HepG2 (cell line): ENCODE measurements at regions not wholly inside any gene's neighbourhood (a gene's known extent, or its start where the extent isn't known, plus 50 kb on each side); places are given as distances from the start of the nearest gene placed in this dataset.
"Not testable (repeated sequence)": the region's sequence is repeated elsewhere in the genome, so short reads cannot be mapped to it uniquely, and the experiment has no call there.

ENCODE experiments used
- ATAC-seq: fragments of 200-7000 bp; cut with Tn5 transposase; 3 replicates; pipeline ENCODE4 v1.9.1; 2020; ENCODE audit warnings: mild to moderate bottlenecking, moderate library complexity
- BruUV-seq: library from RNA; stranded (reverse); fragments of 400-500 nt; replicated peaks from 2 replicates; lab custom pipeline; 2021; lab: Mats Ljungman, UMichigan
- CTCF ChIA-PET: fragments of 300-600 bp; formaldehyde crosslinking; extraction: SDS; loops from one replicate; lab custom pipeline; 2021; ENCODE audit warnings: low total read pairs, inconsistent platforms, low intra/inter-chr PET ratio; lab: Yijun Ruan, JAX
- POLR2A ChIA-PET: fragments of 350-600 bp; sonication (Branson Sonifier 250); formaldehyde crosslinking; loops from one replicate; lab custom pipeline; 2020; ENCODE audit warnings: antibody characterized with exemption, inconsistent platforms; lab: Yijun Ruan, JAX
- DNase-seq: peaks from one replicate; pipeline ENCODE4 v3.0.0-alpha.2; 2015; ENCODE audit warnings: low spot score
- FAIRE-seq: peaks from 3 replicates; lab custom pipeline; 2011; peaks lifted over from hg19 to GRCh38; lab: Jason Lieb, UNC
- H2AFZ ChIP-seq: one replicate; pipeline ENCODE4 v1.6.1; 2011; ENCODE audit warnings: low read length, inconsistent platforms
- H3K27ac ChIP-seq: fragments of 300-600 bp; 3 replicates; pipeline ENCODE4 v1.8.0; 2011; ENCODE audit warnings: mixed run types, mild to moderate bottlenecking, mixed read lengths, low read length, inconsistent platforms; ENCODE audit not compliant: insufficient read depth; ENCODE audit errors: extremely low read length
- H3K27me3 ChIP-seq, 2 experiments: fragments of 200-600 bp in 1 of 2; 2 replicates in 1 of 2; 3 replicates in 1 of 2; pipeline versions ENCODE4 v1.6.0 to v1.8.0; 2011; ENCODE audit warnings: low read length in 2 of 2, mild to moderate bottlenecking in 2 of 2, moderate library complexity in 2 of 2, inconsistent platforms in 1 of 2; ENCODE audit not compliant: insufficient read depth in 2 of 2, control insufficient read depth in 1 of 2
- H3K36me3 ChIP-seq, 2 experiments: fragments of 200-600 bp in 1 of 2; replicated peaks in 1 of 2; 2 replicates in 1 of 2; 3 replicates in 1 of 2; pipeline versions ENCODE4 v1.5.1 to v1.8.0; 2011; ENCODE audit warnings: low read length in 2 of 2, inconsistent platforms in 1 of 2; ENCODE audit not compliant: insufficient read depth in 2 of 2, control insufficient read depth in 1 of 2
- H3K4me1 ChIP-seq: 2 replicates; pipeline ENCODE4 v1.5.1; 2012; ENCODE audit warnings: low read length, inconsistent platforms; ENCODE audit not compliant: insufficient read depth
- H3K4me2 ChIP-seq: 2 replicates; pipeline ENCODE4 v1.6.0; 2011; ENCODE audit warnings: low read depth, low read length, inconsistent platforms
- H3K4me3 ChIP-seq, 3 experiments: fragments of 200-600 bp in 1 of 3; sonication (generic), shearing (Covaris generic) in 1 of 3; replicated peaks in 1 of 3; 2 replicates each; pipeline ENCODE4 v1.5.1; 2011 to 2016; ENCODE audit warnings: low read length in 3 of 3, inconsistent platforms in 2 of 3, low read depth in 2 of 3, mild to moderate bottlenecking in 2 of 3, control low read depth in 1 of 3, mixed read lengths in 1 of 3; ENCODE audit not compliant: insufficient read depth in 1 of 3
- H3K79me2 ChIP-seq: one replicate; pipeline ENCODE4 v1.6.1; 2011; ENCODE audit warnings: low read length, inconsistent platforms; ENCODE audit not compliant: insufficient read depth
- H3K9ac ChIP-seq: 2 replicates; pipeline ENCODE4 v1.6.0; 2011; ENCODE audit warnings: mild to moderate bottlenecking, low read depth, low read length, inconsistent platforms; ENCODE audit not compliant: insufficient read depth
- H3K9me3 ChIP-seq: 2 replicates; pipeline ENCODE4 v1.5.1; 2012; ENCODE audit warnings: mild to moderate bottlenecking, low read length
- H4K20me1 ChIP-seq: 2 replicates; pipeline ENCODE4 v1.6.0; 2011; ENCODE audit warnings: inconsistent platforms, mild to moderate bottlenecking, low read length, moderate library complexity; ENCODE audit not compliant: insufficient read depth
- DMTF1 ChIP-seq: sonication (generic); formaldehyde crosslinking; IDR thresholded peaks from 2 replicates; pipeline ENCODE4 v1.4.0; 2020; ENCODE audit warnings: mild to moderate bottlenecking, missing genetic modification reagents
- GFI1 ChIP-seq: sonication (generic); formaldehyde crosslinking; IDR thresholded peaks from 2 replicates; pipeline ENCODE4 v1.5.0; 2020; ENCODE audit warnings: missing genetic modification reagents, mild to moderate bottlenecking, borderline replicate concordance
- HES4 ChIP-seq: sonication (generic); formaldehyde crosslinking; IDR thresholded peaks from 2 replicates; pipeline ENCODE4 v1.9.0; 2021; ENCODE audit warnings: mild to moderate bottlenecking, missing genetic modification reagents, borderline replicate concordance
- HOXA7 ChIP-seq: sonication (generic); formaldehyde crosslinking; IDR thresholded peaks from 2 replicates; pipeline ENCODE4 v1.8.1; 2022; ENCODE audit warnings: mild to moderate bottlenecking, missing genetic modification reagents, moderate library complexity
- ISL2 ChIP-seq: sonication (generic); formaldehyde crosslinking; IDR thresholded peaks from 2 replicates; pipeline ENCODE4 v1.5.0; 2020; ENCODE audit warnings: missing genetic modification reagents
- MATR3 ChIP-seq: sonication (generic); formaldehyde crosslinking; IDR thresholded peaks from 2 replicates; pipeline ENCODE4 v1.4.0; 2020; ENCODE audit warnings: missing genetic modification reagents
- ZBTB38 ChIP-seq: sonication (generic); formaldehyde crosslinking; IDR thresholded peaks from 2 replicates; pipeline ENCODE4 v1.5.1; 2020; ENCODE audit warnings: mild to moderate bottlenecking, missing genetic modification reagents
- ZNF780A ChIP-seq: sonication (generic); formaldehyde crosslinking; IDR thresholded peaks from 2 replicates; pipeline ENCODE4 v1.8.0; 2022; ENCODE audit warnings: mild to moderate bottlenecking, missing genetic modification reagents, moderate library complexity
- ZNF816 ChIP-seq: sonication (generic); formaldehyde crosslinking; IDR thresholded peaks from 2 replicates; pipeline ENCODE4 v1.8.0; 2022; ENCODE audit warnings: missing genetic modification reagents, mild to moderate bottlenecking, borderline replicate concordance
- WGBS: methylation state at CpG from one replicate; pipeline ENCODE4 v1.1.6; 2017; ENCODE audit warnings: low lambda C conversion rate; 5-methylcytosine and 5-hydroxymethylcytosine counted together
- in situ Hi-C: cut with HindIII; loops from 2 replicates; pipeline ENCODE4 v1.10.0; 2017; ENCODE audit warnings: low pct_unique_long_range_greater_than_20kb; ENCODE audit not compliant: extremely low pct_ligation_motif_present
- intact Hi-C: fragments of 100-400 bp; cut with micrococcal nuclease; formaldehyde crosslinking; loops from one replicate; pipeline ENCODE4 v1.10.0; 2022; ENCODE audit not compliant: unreplicated experiment

DNA sequence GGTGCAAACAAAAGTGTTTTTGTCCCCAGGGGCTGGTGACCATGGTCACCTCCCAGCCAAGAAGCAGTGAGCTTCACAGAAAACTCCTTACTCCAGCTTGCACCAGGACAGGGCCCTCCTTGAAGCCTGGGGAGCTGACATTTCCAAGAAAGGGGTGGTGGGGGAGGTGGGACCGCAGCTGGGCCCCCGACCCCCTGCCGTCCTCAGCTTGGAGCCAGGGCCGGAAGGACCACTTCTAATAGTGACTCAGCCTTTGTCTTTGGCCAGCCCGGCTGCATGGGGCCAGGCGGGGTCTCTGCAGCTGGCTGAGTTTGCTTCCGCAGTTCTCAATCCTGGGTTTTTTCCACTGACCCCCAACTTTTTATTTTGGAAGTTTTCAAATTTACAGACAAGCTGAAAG, 136.5 kb upstream of the POU3F1 start:
- ChIA-PET CTCF (no interaction called here), POLR2A (no interaction called here)
- H3K27me3 ChIP-seq, result peaks cover 1 to 20% of the 10 kb centered on the region in 2 experiments; a peak in 4 of 5 replicates
- no peak overlapping the region for H3K27ac ChIP-seq
- H2AFZ ChIP-seq, result no peak overlapping the region
- no peak for FAIRE-seq
- no peak overlapping the region for H3K4me2 ChIP-seq
- intact Hi-C loops (no loop called here), in situ Hi-C loops (no loop called here)
- no peak overlapping the region for H3K4me3 ChIP-seq
- H3K4me1 ChIP-seq, result peaks cover 10% of the 10 kb centered on the region; the same call in 1 of the 2 replicates
- WGBS, result 26% methylated on average over 3 of the region's 7 CpGs
- H3K36me3 ChIP-seq, result no peaks in the 10 kb centered on the region
- BruUV-seq, result no TSS peak
- H3K9ac ChIP-seq, result no peak overlapping the region
- TF ChIP-seq DMTF1, result no peak
- no peak for TF ChIP-seq ZBTB38
- TF ChIP-seq HES4 (CRISPR knock-in tag), result no peak
- TF ChIP-seq ZNF816 (CRISPR knock-in tag), result no peak
- no peak for TF ChIP-seq HOXA7 (CRISPR knock-in tag)
- no peak for TF ChIP-seq GFI1 (CRISPR knock-in tag)
- no peak for TF ChIP-seq MATR3 (CRISPR knock-in tag)
- TF ChIP-seq ISL2 (CRISPR knock-in tag), result no peak
- TF ChIP-seq ZNF780A (CRISPR knock-in tag), result no peak
- ATAC-seq, result no peak; the same call in 2 of the 3 replicates
- no peak for DNase-seq
- no peaks in the 10 kb centered on the region for H3K79me2 ChIP-seq
- H3K9me3 ChIP-seq, result no peaks in the 10 kb centered on the region
- H4K20me1 ChIP-seq, result no peaks in the 10 kb centered on the region

GRCh38 chr1:38180388-38180787, 133.8 kb upstream of the POU3F1 start:
- POLR2A ChIA-PET, H3K79me2 ChIP-seq, DNase-seq, H3K4me2 ChIP-seq, intact Hi-C loops, FAIRE-seq, H4K20me1 ChIP-seq, CTCF ChIA-PET, H2AFZ ChIP-seq, H3K36me3 ChIP-seq, ATAC-seq, H3K4me3 ChIP-seq, H3K27ac ChIP-seq, BruUV-seq, H3K9me3 ChIP-seq, H3K9ac ChIP-seq, in situ Hi-C loops: not testable (repeated sequence)
- WGBS, result 8% methylated on average over 1 of the region's 1 CpG
- peaks cover 0 to 20% of the 10 kb centered on the region in 2 experiments; a peak in 3 of 5 replicates for H3K27me3 ChIP-seq
- H3K4me1 ChIP-seq, result peaks cover 10% of the 10 kb centered on the region; the same call in 1 of the 2 replicates
